Immature natural killer cell (primary cell): ENCODE measurements at regions not wholly inside any gene's neighbourhood (a gene's known extent, or its start where the extent isn't known, plus 50 kb on each side); places are given as distances from the start of the nearest gene placed in this dataset.

Experiments used
- DNase-seq, 3 donors: peaks; one replicate each; pipeline ENCODE4 v3.0.0; 2022; ENCODE audit warnings: mixed read lengths in 1 of 3
- H3K27ac Mint-ChIP-seq, 6 donors: one replicate each; pipeline ENCODE4 v1.8.0; 2020; ENCODE audit warnings: mixed read lengths in 6 of 6, mild to moderate bottlenecking in 5 of 6, inconsistent platforms in 4 of 6, moderate library complexity in 3 of 6
- H3K27me3 Mint-ChIP-seq, 3 donors: one replicate each; pipeline ENCODE4 v1.8.0; 2020 to 2021; ENCODE audit warnings: low read depth in 3 of 3, mild to moderate bottlenecking in 3 of 3, mixed read lengths in 3 of 3, moderate library complexity in 3 of 3, inconsistent platforms in 1 of 3
- H3K36me3 Mint-ChIP-seq, 3 donors: one replicate each; pipeline ENCODE4 v1.8.0; 2020; ENCODE audit warnings: mixed read lengths in 3 of 3, inconsistent platforms in 2 of 3, mild to moderate bottlenecking in 2 of 3
- H3K4me1 Mint-ChIP-seq, 2 donors: one replicate each; pipeline ENCODE4 v1.8.0; 2020; ENCODE audit warnings: inconsistent platforms in 2 of 2, mild to moderate bottlenecking in 2 of 2, mixed read lengths in 2 of 2, moderate library complexity in 1 of 2
- H3K4me3 Mint-ChIP-seq, 5 donors: one replicate each; pipeline ENCODE4 v1.8.0; 2020; ENCODE audit warnings: mild to moderate bottlenecking in 5 of 5, mixed read lengths in 5 of 5, inconsistent platforms in 3 of 5, moderate library complexity in 3 of 5
- H3K9me3 Mint-ChIP-seq, 6 donors: one replicate each; pipeline ENCODE4 v1.8.0; 2020; ENCODE audit warnings: mild to moderate bottlenecking in 6 of 6, mixed read lengths in 6 of 6, inconsistent platforms in 4 of 6, moderate library complexity in 3 of 6

- no peak overlapping the region for H3K4me3 Mint-ChIP-seq
- H3K27me3 Mint-ChIP-seq, result peaks cover 0 to 4% (median 3%) of the 10 kb centered on the region in 3 donors
- H3K9me3 Mint-ChIP-seq, result peaks cover 0 to 7% (median under 1%) of the 10 kb centered on the region in 6 donors
- no peaks in the 10 kb centered on the region for H3K4me1 Mint-ChIP-seq
- DNase-seq, result no peak
- no peak overlapping the region for H3K27ac Mint-ChIP-seq
- H3K36me3 Mint-ChIP-seq, result no peaks in the 10 kb centered on the region
These were observed 138.1 kb downstream of the POU4F1 start for GRCh38 chr13:78465250-78465649.

GRCh38 chr13:78460176-78460575 is 143.2 kb downstream of the POU4F1 start:
- H3K4me1 Mint-ChIP-seq, result no peaks in the 10 kb centered on the region
- H3K36me3 Mint-ChIP-seq, result no peaks in the 10 kb centered on the region
- peaks cover 0 to 11% (median 3%) of the 10 kb centered on the region in 6 donors for H3K9me3 Mint-ChIP-seq
- H3K27ac Mint-ChIP-seq, result no peak overlapping the region
- DNase-seq, result no peak
- H3K27me3 Mint-ChIP-seq, result peaks cover 0 to 3% (median 0%) of the 10 kb centered on the region in 3 donors
- H3K4me3 Mint-ChIP-seq, result no peak overlapping the region

GRCh38 chr13:78443839-78444238 is 159.5 kb downstream of the POU4F1 start:
- Mint-ChIP-seq H3K27me3 (no peaks in the 10 kb centered on the region), H3K36me3 (no peaks in the 10 kb centered on the region), H3K4me3 (no peak overlapping the region), H3K27ac (no peak overlapping the region), H3K4me1 (no peaks in the 10 kb centered on the region), H3K9me3 (peaks cover 0 to 6% (median 2%) of the 10 kb centered on the region in 6 donors)
- DNase-seq, result no peak

GRCh38 chr13:78437781-78438180 is 165.6 kb downstream of the POU4F1 start:
- Mint-ChIP-seq H3K27me3 (no peaks in the 10 kb centered on the region), H3K9me3 (peaks cover 0 to 7% (median under 1%) of the 10 kb centered on the region in 6 donors), H3K4me1 (no peaks in the 10 kb centered on the region)

GRCh38 chr13:78436311-78436710 is 167.0 kb downstream of the POU4F1 start:
- H3K4me3 Mint-ChIP-seq, result no peak overlapping the region
- no peak overlapping the region for H3K27ac Mint-ChIP-seq
- H3K36me3 Mint-ChIP-seq, result peaks cover 0 to 4% (median 0%) of the 10 kb centered on the region in 3 donors
- H3K9me3 Mint-ChIP-seq, result peaks cover 0 to 7% (median 0%) of the 10 kb centered on the region in 6 donors
- H3K4me1 Mint-ChIP-seq, result no peaks in the 10 kb centered on the region
- DNase-seq, result no peak
- no peaks in the 10 kb centered on the region for H3K27me3 Mint-ChIP-seq

More at GRCh38 chr13:78437781-78438180, 165.6 kb downstream of the POU4F1 start:
- DNase-seq, result no peak
- H3K4me3 Mint-ChIP-seq, result no peak overlapping the region
- peaks cover 0 to 3% (median 0%) of the 10 kb centered on the region in 3 donors for H3K36me3 Mint-ChIP-seq
- H3K27ac Mint-ChIP-seq, result no peak overlapping the region

GRCh38 chr13:78431328-78431727 is 172.0 kb downstream of the POU4F1 start:
- H3K4me1 Mint-ChIP-seq, result no peaks in the 10 kb centered on the region
- no peak overlapping the region for H3K4me3 Mint-ChIP-seq
- peaks cover 0 to 4% (median 0%) of the 10 kb centered on the region in 3 donors for H3K36me3 Mint-ChIP-seq
- no peak overlapping the region for H3K27ac Mint-ChIP-seq
- H3K9me3 Mint-ChIP-seq, result peaks cover 0 to 12% (median 2%) of the 10 kb centered on the region in 6 donors
- no peaks in the 10 kb centered on the region for H3K27me3 Mint-ChIP-seq
- no peak for DNase-seq

GRCh38 chr13:78430811-78431210 is 172.5 kb downstream of the POU4F1 start:
- Mint-ChIP-seq H3K36me3 (peaks cover 0 to 4% (median 0%) of the 10 kb centered on the region in 3 donors), H3K27ac (no peak overlapping the region), H3K27me3 (no peaks in the 10 kb centered on the region), H3K4me3 (no peak overlapping the region), H3K4me1 (no peaks in the 10 kb centered on the region), H3K9me3 (peaks cover 0 to 12% (median 2%) of the 10 kb centered on the region in 6 donors)
- DNase-seq, result no peak

- H3K4me1 Mint-ChIP-seq, result no peaks in the 10 kb centered on the region
- H3K27me3 Mint-ChIP-seq, result no peaks in the 10 kb centered on the region
- DNase-seq, result no peak
- H3K36me3 Mint-ChIP-seq, result peaks cover 0 to 4% (median 0%) of the 10 kb centered on the region in 3 donors
- peaks cover 0 to 12% (median 2%) of the 10 kb centered on the region in 6 donors for H3K9me3 Mint-ChIP-seq
- H3K27ac Mint-ChIP-seq, result no peak overlapping the region
- H3K4me3 Mint-ChIP-seq, result no peak overlapping the region
These were observed 173.1 kb downstream of the POU4F1 start for GRCh38 chr13:78430166-78430791.

GRCh38 chr13:78428646-78429045 is 174.7 kb downstream of the POU4F1 start:
- Mint-ChIP-seq H3K4me1 (no peaks in the 10 kb centered on the region), H3K27ac (no peak overlapping the region), H3K9me3 (peaks cover 0 to 12% (median 3%) of the 10 kb centered on the region in 6 donors), H3K4me3 (no peak overlapping the region), H3K27me3 (no peaks in the 10 kb centered on the region), H3K36me3 (peaks cover 0 to 4% (median 0%) of the 10 kb centered on the region in 3 donors)
- no peak for DNase-seq

GRCh38 chr13:78426183-78426582 is 177.2 kb downstream of the POU4F1 start:
- H3K4me3 Mint-ChIP-seq, result no peak overlapping the region
- H3K9me3 Mint-ChIP-seq, result peaks cover 0 to 10% (median 3%) of the 10 kb centered on the region in 6 donors
- no peaks in the 10 kb centered on the region for H3K4me1 Mint-ChIP-seq
- no peaks in the 10 kb centered on the region for H3K36me3 Mint-ChIP-seq
- peaks cover 0 to 1% (median 0%) of the 10 kb centered on the region in 3 donors for H3K27me3 Mint-ChIP-seq
- DNase-seq, result no peak
- H3K27ac Mint-ChIP-seq, result no peak overlapping the region

- Mint-ChIP-seq H3K9me3 (peaks cover 0 to 10% (median under 1%) of the 10 kb centered on the region in 6 donors), H3K36me3 (no peaks in the 10 kb centered on the region), H3K4me3 (no peak overlapping the region), H3K27ac (no peak overlapping the region), H3K27me3 (peaks cover 0 to 1% (median 0%) of the 10 kb centered on the region in 3 donors), H3K4me1 (no peaks in the 10 kb centered on the region)
- no peak for DNase-seq
These were observed 182.5 kb downstream of the POU4F1 start for GRCh38 chr13:78420814-78421213.

GRCh38 chr13:78413887-78414553 is 189.3 kb downstream of the POU4F1 start:
- Mint-ChIP-seq H3K27ac (no peak overlapping the region), H3K27me3 (peaks cover 0 to 3% (median 0%) of the 10 kb centered on the region in 3 donors), H3K4me3 (no peak overlapping the region), H3K9me3 (peaks cover 0 to 5% (median 0%) of the 10 kb centered on the region in 6 donors), H3K4me1 (no peaks in the 10 kb centered on the region), H3K36me3 (no peaks in the 10 kb centered on the region)
- no peak for DNase-seq

GRCh38 chr13:78410847-78411246 is 192.5 kb downstream of the POU4F1 start:
- H3K27me3 Mint-ChIP-seq, result peaks cover 0 to 3% (median 0%) of the 10 kb centered on the region in 3 donors

GRCh38 chr13:78410164-78410563 is 193.2 kb downstream of the POU4F1 start:
- Mint-ChIP-seq H3K4me1 (no peaks in the 10 kb centered on the region), H3K9me3 (peaks cover 0 to 6% (median 0%) of the 10 kb centered on the region in 6 donors), H3K4me3 (no peak overlapping the region), H3K36me3 (no peaks in the 10 kb centered on the region), H3K27me3 (peaks cover 0 to 3% (median 0%) of the 10 kb centered on the region in 3 donors), H3K27ac (no peak overlapping the region)
- no peak for DNase-seq

More at GRCh38 chr13:78410847-78411246, 192.5 kb downstream of the POU4F1 start:
- Mint-ChIP-seq H3K9me3 (peaks cover 0 to 3% (median 0%) of the 10 kb centered on the region in 6 donors), H3K4me3 (no peak overlapping the region), H3K4me1 (no peaks in the 10 kb centered on the region), H3K27ac (no peak overlapping the region), H3K36me3 (no peaks in the 10 kb centered on the region)
- no peak for DNase-seq
